Fibroblast of mammary gland (primary cell): ENCODE measurements at regions not wholly inside any gene's neighbourhood (a gene's known extent, or its start where the extent isn't known, plus 50 kb on each side); places are given as distances from the start of the nearest gene placed in this dataset.

Experiments
- DNase-seq: peaks from one replicate; pipeline ENCODE4 v3.0.0-alpha.2; 2010; ENCODE audit warnings: low read depth
- H3K4me3 ChIP-seq: 2 replicates; pipeline ENCODE4 v1.5.1; 2011; ENCODE audit warnings: low read depth, mild to moderate bottlenecking, low read length, moderate library complexity; ENCODE audit not compliant: control insufficient read depth
- CTCF ChIP-seq: conservative IDR thresholded peaks from 2 replicates; pipeline ENCODE4 v1.5.1; 2011; ENCODE audit warnings: low read depth, low read length, inconsistent platforms; ENCODE audit not compliant: control insufficient read depth, insufficient read depth

GRCh38 chr9:87233899-87234455 is 263.7 kb upstream of the DAPK1 start:
- no peak for TF ChIP-seq CTCF
- DNase-seq: peak; percentile 41
- H3K4me3 ChIP-seq: no peak overlapping the region

- DNase-seq: no peak
- TF ChIP-seq CTCF: no peak
- no peak overlapping the region for H3K4me3 ChIP-seq
Measured at GRCh38 chr9:87234854-87235253, 262.8 kb upstream of the DAPK1 start.

GRCh38 chr9:87236546-87236945 is 261.1 kb upstream of the DAPK1 start:
- TF ChIP-seq CTCF: no peak
- peak; percentile 48 for DNase-seq
- H3K4me3 ChIP-seq: no peak overlapping the region

- H3K4me3 ChIP-seq: no peak overlapping the region
- TF ChIP-seq CTCF: no peak
- peak; percentile 15 for DNase-seq
Measured at GRCh38 chr9:87237336-87237735, 260.3 kb upstream of the DAPK1 start.

- H3K4me3 ChIP-seq: no peak overlapping the region
- peak; percentile 55 for DNase-seq
- no peak for TF ChIP-seq CTCF
Measured at GRCh38 chr9:87238545-87238944, 259.1 kb upstream of the DAPK1 start.

- no peak for TF ChIP-seq CTCF
- H3K4me3 ChIP-seq: no peak overlapping the region
- DNase-seq: no peak
Measured at GRCh38 chr9:87239312-87239711, 258.4 kb upstream of the DAPK1 start.

GRCh38 chr9:87243602-87244001 is 254.1 kb upstream of the DAPK1 start:
- DNase-seq: peak; percentile 68
- TF ChIP-seq CTCF: no peak
- no peak overlapping the region for H3K4me3 ChIP-seq
